ENCODE measurements at regions not wholly inside any gene's neighbourhood (a gene's known extent, or its start where the extent isn't known, plus 50 kb on each side); places are given as distances from the start of the nearest gene placed in this dataset.

GRCh38 chr6:101226677-101227135 lies 166.8 kb upstream of the GRIK2 start:
- DNase-seq, result no peak

DNA sequence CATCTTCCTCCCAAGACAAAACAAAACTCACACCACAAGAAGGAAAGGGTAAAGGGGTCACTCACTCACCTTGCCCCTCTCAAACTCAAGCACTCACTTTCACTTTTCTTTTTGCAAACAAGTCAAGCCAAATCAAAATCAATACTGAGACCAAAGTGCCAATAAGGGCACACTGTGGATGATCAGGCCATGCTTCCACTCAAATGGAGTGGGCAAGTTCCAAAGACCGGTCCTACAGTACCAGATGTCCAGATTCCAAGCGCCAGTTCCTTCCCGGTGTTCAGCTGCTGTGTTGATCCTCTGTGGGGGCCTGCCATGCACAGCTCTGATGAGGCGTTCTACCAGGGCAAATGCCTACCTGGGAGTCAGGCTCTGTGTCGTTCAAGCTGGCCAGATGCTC lies 162.6 kb upstream of the GRIK2 start:
- Mint-ChIP-seq H3K36me3 (no peaks in the 10 kb centered on the region), H3K27me3 (no peaks in the 10 kb centered on the region), H3K9me3 (no peaks in the 10 kb centered on the region), H3K27ac (no peak overlapping the region), H3K4me3 (no peak overlapping the region), H3K4me1 (no peaks in the 10 kb centered on the region)
- no peak for DNase-seq
- ATAC-seq (ENCODE audit: low read depth), result no peak
- POLR2A ChIA-PET, result no interaction called here

More at GRCh38 chr6:101226677-101227135, 166.8 kb upstream of the GRIK2 start:
- Mint-ChIP-seq H3K9me3 (no peaks in the 10 kb centered on the region), H3K4me1 (no peaks in the 10 kb centered on the region), H3K27ac (no peak overlapping the region), H3K36me3 (no peaks in the 10 kb centered on the region), H3K4me3 (no peak overlapping the region), H3K27me3 (no peaks in the 10 kb centered on the region)
- no peak for ATAC-seq (ENCODE audit: low read depth)
- POLR2A ChIA-PET, result no interaction called here

GRCh38 chr6:101231606-101232235 lies 161.8 kb upstream of the GRIK2 start:
- DNase-seq (no peak), ATAC-seq (ENCODE audit: low read depth) (no peak)
- Mint-ChIP-seq H3K27me3 (no peaks in the 10 kb centered on the region), H3K36me3 (no peaks in the 10 kb centered on the region), H3K9me3 (no peaks in the 10 kb centered on the region), H3K4me1 (no peaks in the 10 kb centered on the region), H3K4me3 (no peak overlapping the region), H3K27ac (no peak overlapping the region)
- POLR2A ChIA-PET, result no interaction called here

DNA sequence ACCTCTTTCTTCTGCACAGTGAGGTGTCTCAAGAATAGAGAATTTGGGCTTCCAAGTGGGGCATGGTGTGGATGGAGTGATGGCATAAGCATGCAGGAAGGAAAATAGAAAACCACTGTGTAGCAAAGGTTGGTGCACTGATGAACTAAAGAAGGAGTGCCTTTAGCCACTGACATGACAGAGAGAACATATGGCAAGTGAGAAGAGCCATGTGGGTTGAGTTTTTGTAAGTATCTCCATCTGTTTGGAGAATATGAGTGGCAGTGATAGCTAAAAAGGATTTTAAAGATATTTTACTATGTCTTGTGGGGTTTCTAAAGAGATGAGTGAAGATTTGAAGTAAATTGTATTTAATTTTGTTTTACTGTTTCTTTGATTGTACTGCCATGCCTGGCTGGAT lies 160.5 kb upstream of the GRIK2 start:
- POLR2A ChIA-PET, result no interaction called here
- ATAC-seq (ENCODE audit: low read depth) (no peak), DNase-seq (no peak)
- no peak overlapping the region for H3K27ac Mint-ChIP-seq
- H3K4me3 Mint-ChIP-seq, result no peak overlapping the region
- no peaks in the 10 kb centered on the region for H3K4me1 Mint-ChIP-seq
- H3K9me3 Mint-ChIP-seq, result no peaks in the 10 kb centered on the region
- no peaks in the 10 kb centered on the region for H3K36me3 Mint-ChIP-seq
- H3K27me3 Mint-ChIP-seq, result no peaks in the 10 kb centered on the region

- Mint-ChIP-seq H3K36me3 (no peaks in the 10 kb centered on the region), H3K27ac (no peak overlapping the region), H3K9me3 (no peaks in the 10 kb centered on the region), H3K4me3 (no peak overlapping the region), H3K27me3 (no peaks in the 10 kb centered on the region), H3K4me1 (no peaks in the 10 kb centered on the region)
- DNase-seq (no peak), ATAC-seq (ENCODE audit: low read depth) (no peak)
- POLR2A ChIA-PET, result no interaction called here
These were observed 156.8 kb upstream of the GRIK2 start for GRCh38 chr6:101236709-101237108.

DNA sequence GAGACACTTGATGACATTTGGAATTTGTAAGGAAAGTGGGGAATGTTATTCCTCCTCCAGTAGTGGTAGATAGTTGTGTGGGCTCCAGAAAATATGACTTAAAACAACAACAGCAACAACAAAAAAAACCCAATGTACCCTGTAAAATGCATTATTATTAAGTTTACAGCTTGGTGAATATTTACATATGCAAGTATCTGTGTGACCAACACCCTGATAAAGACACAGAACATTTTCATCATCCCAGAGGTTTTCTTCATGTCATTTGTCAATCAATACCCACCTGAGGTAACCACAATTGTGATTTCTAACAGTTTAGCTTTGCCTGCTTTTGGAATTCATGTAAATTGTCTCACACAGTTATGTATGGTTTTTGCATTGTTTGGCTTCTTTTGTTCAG lies 152.1 kb upstream of the GRIK2 start:
- no peaks in the 10 kb centered on the region for H3K4me1 Mint-ChIP-seq
- DNase-seq (no peak), ATAC-seq (ENCODE audit: low read depth) (no peak)
- no peaks in the 10 kb centered on the region for H3K27me3 Mint-ChIP-seq
- H3K9me3 Mint-ChIP-seq, result peaks cover 2% of the 10 kb centered on the region
- POLR2A ChIA-PET, result no interaction called here
- H3K36me3 Mint-ChIP-seq, result no peaks in the 10 kb centered on the region
- no peak overlapping the region for H3K27ac Mint-ChIP-seq
- H3K4me3 Mint-ChIP-seq, result no peak overlapping the region

DNA sequence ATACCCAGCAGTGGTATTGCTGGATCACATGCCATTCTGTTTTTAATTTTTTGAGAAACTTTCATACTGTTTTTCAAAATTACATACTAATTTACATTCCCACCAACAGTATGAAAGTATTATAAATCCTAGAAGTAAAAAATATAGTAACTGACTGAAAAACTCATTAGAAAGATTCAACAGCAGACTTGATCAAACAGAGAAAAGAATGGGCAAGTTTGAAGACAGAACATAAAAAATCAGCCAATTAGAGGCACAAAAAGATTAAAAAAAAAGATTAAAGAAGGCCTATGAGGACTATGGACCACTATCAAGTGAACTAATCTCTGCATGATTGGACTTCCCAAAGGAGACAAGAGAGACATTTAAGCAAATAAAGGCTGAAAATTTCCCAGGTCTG lies 144.0 kb upstream of the GRIK2 start:
- Mint-ChIP-seq H3K27ac (no peak overlapping the region), H3K4me3 (no peak overlapping the region), H3K4me1 (no peaks in the 10 kb centered on the region), H3K36me3 (no peaks in the 10 kb centered on the region), H3K9me3 (peaks cover 7% of the 10 kb centered on the region), H3K27me3 (no peaks in the 10 kb centered on the region)
- POLR2A ChIA-PET, result no interaction called here
- no peak for DNase-seq
- ATAC-seq (ENCODE audit: low read depth), result no peak

DNA sequence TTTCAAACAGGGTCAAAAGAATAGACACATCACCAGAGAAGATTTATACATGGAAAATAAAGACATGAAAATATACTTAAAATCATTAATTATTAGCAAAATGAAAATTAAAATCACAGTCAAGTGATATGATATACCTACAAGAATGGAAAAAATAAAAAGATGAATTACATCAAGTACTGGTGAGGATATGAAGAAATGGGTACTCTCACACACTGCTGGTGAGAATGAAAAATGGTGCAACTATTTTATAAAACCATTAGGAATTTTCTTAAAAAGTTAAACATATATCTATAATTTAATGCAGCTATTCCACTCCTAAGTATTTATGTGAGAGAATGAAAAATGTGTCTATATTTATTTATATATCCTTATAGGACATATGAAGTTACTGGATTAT lies 136.3 kb upstream of the GRIK2 start:
- no peak overlapping the region for H3K4me3 Mint-ChIP-seq
- DNase-seq, result no peak
- H3K27me3 Mint-ChIP-seq, result no peaks in the 10 kb centered on the region
- no peak for ATAC-seq (ENCODE audit: low read depth)
- peaks cover 6% of the 10 kb centered on the region for H3K9me3 Mint-ChIP-seq
- H3K27ac Mint-ChIP-seq, result no peak overlapping the region
- POLR2A ChIA-PET, result no interaction called here
- no peaks in the 10 kb centered on the region for H3K36me3 Mint-ChIP-seq
- no peaks in the 10 kb centered on the region for H3K4me1 Mint-ChIP-seq

- H3K36me3 Mint-ChIP-seq, result no peaks in the 10 kb centered on the region
- H3K27me3 Mint-ChIP-seq, result no peaks in the 10 kb centered on the region
- no peaks in the 10 kb centered on the region for H3K4me1 Mint-ChIP-seq
- POLR2A ChIA-PET, result no interaction called here
- DNase-seq (no peak), ATAC-seq (ENCODE audit: low read depth) (no peak)
- H3K9me3 Mint-ChIP-seq, result peaks cover 4% of the 10 kb centered on the region
- no peak overlapping the region for H3K4me3 Mint-ChIP-seq
- no peak overlapping the region for H3K27ac Mint-ChIP-seq
These were observed 134.0 kb upstream of the GRIK2 start for GRCh38 chr6:101259505-101259904.

DNA sequence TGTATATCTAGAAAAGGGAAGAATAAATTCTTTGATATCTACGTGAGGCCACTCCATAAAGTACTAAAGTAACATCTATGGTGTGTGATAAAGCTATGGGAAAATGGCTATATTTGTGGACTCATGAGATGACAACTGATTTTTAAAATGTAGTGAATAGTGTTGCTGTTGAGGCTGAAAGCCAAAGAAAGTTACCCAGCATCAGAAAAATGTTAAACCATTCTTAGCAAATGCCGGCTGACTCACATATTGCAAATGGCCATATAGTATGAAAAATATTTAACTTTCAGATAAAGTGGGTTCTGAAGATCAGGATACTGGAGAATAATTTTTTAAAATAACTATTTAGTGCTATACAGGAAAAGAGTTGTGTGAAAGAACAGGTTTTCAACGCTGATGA lies 129.9 kb upstream of the GRIK2 start:
- Mint-ChIP-seq H3K4me1 (peaks cover 3% of the 10 kb centered on the region), H3K27ac (no peak overlapping the region), H3K9me3 (peaks cover 4% of the 10 kb centered on the region), H3K4me3 (no peak overlapping the region), H3K36me3 (no peaks in the 10 kb centered on the region), H3K27me3 (no peaks in the 10 kb centered on the region)
- POLR2A ChIA-PET, result no interaction called here
- DNase-seq, result no peak
- ATAC-seq (ENCODE audit: low read depth), result no peak

- H3K9me3 Mint-ChIP-seq, result peaks cover 8% of the 10 kb centered on the region
- no peak overlapping the region for H3K4me3 Mint-ChIP-seq
These were observed 127.4 kb upstream of the GRIK2 start for GRCh38 chr6:101266063-101266462.

GRCh38 chr6:101268541-101268940 lies 125.0 kb upstream of the GRIK2 start:
- H3K4me1 Mint-ChIP-seq, result peaks cover 3% of the 10 kb centered on the region
- no peak overlapping the region for H3K4me3 Mint-ChIP-seq
- ATAC-seq (ENCODE audit: low read depth) (no peak), DNase-seq (no peak)
- H3K27me3 Mint-ChIP-seq, result no peaks in the 10 kb centered on the region
- H3K36me3 Mint-ChIP-seq, result no peaks in the 10 kb centered on the region
- no peak overlapping the region for H3K27ac Mint-ChIP-seq
- POLR2A ChIA-PET, result no interaction called here
- H3K9me3 Mint-ChIP-seq, result peaks cover 8% of the 10 kb centered on the region

More at GRCh38 chr6:101266063-101266462, 127.4 kb upstream of the GRIK2 start:
- no peaks in the 10 kb centered on the region for H3K36me3 Mint-ChIP-seq
- POLR2A ChIA-PET, result no interaction called here
- no peak for DNase-seq
- peak; percentile 68 for ATAC-seq (ENCODE audit: low read depth)
- no peaks in the 10 kb centered on the region for H3K27me3 Mint-ChIP-seq
- H3K27ac Mint-ChIP-seq, result no peak overlapping the region
- peaks cover 3% of the 10 kb centered on the region for H3K4me1 Mint-ChIP-seq

- POLR2A ChIA-PET, result no interaction called here
- no peak overlapping the region for H3K27ac Mint-ChIP-seq
- H3K9me3 Mint-ChIP-seq, result no peaks in the 10 kb centered on the region
- H3K27me3 Mint-ChIP-seq, result no peaks in the 10 kb centered on the region
- H3K4me3 Mint-ChIP-seq, result no peak overlapping the region
- H3K4me1 Mint-ChIP-seq, result no peaks in the 10 kb centered on the region
- H3K36me3 Mint-ChIP-seq, result no peaks in the 10 kb centered on the region
- ATAC-seq (ENCODE audit: low read depth) (no peak), DNase-seq (no peak)
These were observed 118.3 kb upstream of the GRIK2 start for GRCh38 chr6:101275251-101275650.

- POLR2A ChIA-PET, result no interaction called here
- H3K36me3 Mint-ChIP-seq, result no peaks in the 10 kb centered on the region
- no peak for ATAC-seq (ENCODE audit: low read depth)
These were observed 117.4 kb upstream of the GRIK2 start for GRCh38 chr6:101276066-101276465.

DNA sequence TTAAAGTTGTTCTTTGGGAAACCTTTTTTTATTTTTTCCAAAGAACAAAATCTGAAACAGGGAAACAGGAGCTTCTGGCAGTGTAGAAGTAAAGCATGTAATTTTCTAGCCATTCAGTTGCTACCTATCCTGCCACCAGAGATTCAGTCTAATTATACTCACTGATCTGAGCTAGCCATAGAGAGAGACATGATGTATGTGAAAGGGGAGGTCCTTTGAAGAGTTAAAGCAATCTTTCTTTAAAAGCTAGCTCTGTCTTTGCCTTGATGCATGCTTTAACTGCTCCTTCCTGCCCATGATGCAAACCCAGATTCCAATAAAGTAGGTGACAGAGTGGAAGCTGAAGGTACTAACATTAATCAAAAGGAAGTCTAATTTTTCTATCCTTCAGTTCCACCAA lies 114.1 kb upstream of the GRIK2 start:
- Mint-ChIP-seq H3K4me1 (no peaks in the 10 kb centered on the region), H3K9me3 (peaks cover 2% of the 10 kb centered on the region), H3K27ac (no peak overlapping the region), H3K27me3 (no peaks in the 10 kb centered on the region), H3K36me3 (no peaks in the 10 kb centered on the region), H3K4me3 (no peak overlapping the region)
- DNase-seq, result no peak
- ATAC-seq (ENCODE audit: low read depth), result no peak
- POLR2A ChIA-PET, result no interaction called here

More at GRCh38 chr6:101276066-101276465, 117.4 kb upstream of the GRIK2 start:
- Mint-ChIP-seq H3K27me3 (no peaks in the 10 kb centered on the region), H3K27ac (no peak overlapping the region), H3K4me1 (no peaks in the 10 kb centered on the region), H3K9me3 (no peaks in the 10 kb centered on the region), H3K4me3 (no peak overlapping the region)
- no peak for DNase-seq

Measured in activated naive CD8-positive, alpha-beta T cell treated with anti-CD3 and anti-CD28 coated beads, Interleukin-2, amount 10 ng/mL, durations not matched to agents 7 days and 5 days (primary cell).